H9 (cell line): ENCODE measurements at regions not wholly inside any gene's neighbourhood (a gene's known extent, or its start where the extent isn't known, plus 50 kb on each side); places are given as distances from the start of the nearest gene placed in this dataset.

Experiments
- DNase-seq: peaks from one replicate; pipeline ENCODE4 v3.0.0-alpha.2; 2017
- H2AFZ ChIP-seq: one replicate; pipeline ENCODE4 v1.6.1; 2013; ENCODE audit warnings: mild to moderate bottlenecking, low read length, control low read depth, moderate library complexity
- H2AK5ac ChIP-seq: 2 replicates; pipeline ENCODE4 v1.6.1; 2013; ENCODE audit warnings: low read length, control low read depth, mixed read lengths; ENCODE audit not compliant: insufficient read length
- H2BK120ac ChIP-seq: one replicate; pipeline ENCODE4 v1.6.1; 2013; ENCODE audit warnings: low read depth, mild to moderate bottlenecking, low read length, control low read depth, inconsistent platforms; ENCODE audit not compliant: poor library complexity, severe bottlenecking
- H2BK12ac ChIP-seq: 2 replicates; pipeline ENCODE4 v1.6.1; 2013; ENCODE audit warnings: low read length, control low read depth, mixed read lengths, low read depth; ENCODE audit not compliant: insufficient read length
- H2BK15ac ChIP-seq: 2 replicates; pipeline ENCODE4 v1.6.1; 2013; ENCODE audit warnings: low read depth, low read length, control low read depth
- H2BK20ac ChIP-seq: one replicate; pipeline ENCODE4 v1.6.1; 2013; ENCODE audit warnings: low read depth, mild to moderate bottlenecking, low read length, control low read depth, inconsistent platforms; ENCODE audit not compliant: poor library complexity, severe bottlenecking
- H2BK5ac ChIP-seq: 2 replicates; pipeline ENCODE4 v1.6.1; 2013; ENCODE audit warnings: low read length, control low read depth, mixed read lengths; ENCODE audit not compliant: insufficient read length
- H3K14ac ChIP-seq: 2 replicates; pipeline ENCODE4 v1.6.1; 2013; ENCODE audit warnings: low read length, control low read depth; ENCODE audit not compliant: insufficient read depth
- H3K18ac ChIP-seq: 2 replicates; pipeline ENCODE4 v1.6.1; 2013; ENCODE audit warnings: low read depth, mild to moderate bottlenecking, mixed read lengths, low read length, control low read depth; ENCODE audit not compliant: insufficient read length
- H3K23ac ChIP-seq: 2 replicates; pipeline ENCODE4 v1.6.1; 2013; ENCODE audit warnings: low read length, control low read depth, mixed read lengths, low read depth; ENCODE audit not compliant: insufficient read length
- H3K23me2 ChIP-seq: 2 replicates; pipeline ENCODE4 v1.6.1; 2013; ENCODE audit warnings: low read depth, mild to moderate bottlenecking, mixed read lengths, low read length, control low read depth; ENCODE audit not compliant: insufficient read length, poor library complexity, severe bottlenecking
- H3K27ac ChIP-seq: 2 replicates; pipeline ENCODE4 v1.5.1; 2013; ENCODE audit warnings: low read length, control low read depth, mixed read lengths, low read depth; ENCODE audit not compliant: insufficient read length
- H3K27me3 ChIP-seq: 2 replicates; pipeline ENCODE4 v1.6.1; 2013; ENCODE audit warnings: low read length, control low read depth, inconsistent platforms; ENCODE audit not compliant: insufficient read depth
- H3K4ac ChIP-seq: 2 replicates; pipeline ENCODE4 v1.6.1; 2013; ENCODE audit warnings: low read depth, mild to moderate bottlenecking, control low read depth, inconsistent platforms, low read length, moderate library complexity
- H3K4me1 ChIP-seq: 2 replicates; pipeline ENCODE4 v1.6.1; 2013; ENCODE audit warnings: low read length, control low read depth, inconsistent platforms; ENCODE audit not compliant: insufficient read depth
- H3K4me2 ChIP-seq: 2 replicates; pipeline ENCODE4 v1.6.1; 2013; ENCODE audit warnings: low read length, control low read depth, mixed read lengths; ENCODE audit not compliant: insufficient read length, insufficient read depth
- H3K56ac ChIP-seq: 2 replicates; pipeline ENCODE4 v1.6.1; 2013; ENCODE audit warnings: low read depth, mild to moderate bottlenecking, mixed read lengths, low read length, control low read depth; ENCODE audit not compliant: insufficient read length
- H3K79me1 ChIP-seq: 2 replicates; pipeline ENCODE4 v1.6.1; 2013; ENCODE audit warnings: low read depth, mild to moderate bottlenecking, moderate library complexity, low read length, control low read depth, inconsistent platforms; ENCODE audit not compliant: insufficient read depth, poor library complexity, severe bottlenecking
- H3K79me2 ChIP-seq: 2 replicates; pipeline ENCODE4 v1.6.1; 2013; ENCODE audit warnings: low read length, control low read depth, inconsistent platforms; ENCODE audit not compliant: insufficient read depth
- H3K9ac ChIP-seq: 2 replicates; pipeline ENCODE4 v1.6.1; 2013; ENCODE audit warnings: low read length, control low read depth, mixed read lengths; ENCODE audit not compliant: insufficient read length; ENCODE audit errors: extremely low read depth
- H3K9me3 ChIP-seq: one replicate; pipeline ENCODE4 v1.6.1; 2013; ENCODE audit warnings: low read depth, low read length, inconsistent platforms; ENCODE audit not compliant: control insufficient read depth
- H3T11ph ChIP-seq: one replicate; pipeline ENCODE4 v1.6.1; 2013; ENCODE audit warnings: mild to moderate bottlenecking, low read length, control low read depth, inconsistent platforms
- H4K20me1 ChIP-seq: one replicate; pipeline ENCODE4 v1.6.1; 2013; ENCODE audit not compliant: control insufficient read depth, insufficient read length, insufficient read depth
- H4K5ac ChIP-seq: 2 replicates; pipeline ENCODE4 v1.6.1; 2013; ENCODE audit warnings: low read depth, mild to moderate bottlenecking, mixed read lengths, low read length, control low read depth; ENCODE audit not compliant: insufficient read length
- H4K8ac ChIP-seq: replicated peaks from 2 replicates; pipeline ENCODE4 v1.6.1; 2013; ENCODE audit warnings: low read length, control low read depth, mixed read lengths, low read depth; ENCODE audit not compliant: insufficient read length
- H4K91ac ChIP-seq: 2 replicates; pipeline ENCODE4 v1.6.1; 2013; ENCODE audit warnings: low read depth, mild to moderate bottlenecking, moderate library complexity, mixed read lengths, low read length, control low read depth; ENCODE audit not compliant: insufficient read length
- H3K27ac Mint-ChIP-seq, 3 experiments: 2 replicates in 2 of 3; 3 replicates in 1 of 3; pipeline ENCODE4 v1.8.0; 2020 to 2021; ENCODE audit warnings: mixed read lengths in 3 of 3, mild to moderate bottlenecking in 1 of 3, moderate library complexity in 1 of 3
- H3K27me3 Mint-ChIP-seq: 2 replicates; pipeline ENCODE4 v1.8.0; 2021; ENCODE audit warnings: low read depth, mild to moderate bottlenecking, moderate library complexity, mixed read lengths
- H3K36me3 Mint-ChIP-seq, 3 experiments: 2 replicates in 2 of 3; 3 replicates in 1 of 3; pipeline ENCODE4 v1.8.0; 2020 to 2021; ENCODE audit warnings: low read depth in 3 of 3, mixed read lengths in 3 of 3; ENCODE audit not compliant: insufficient read depth in 1 of 3
- H3K4me1 Mint-ChIP-seq, 2 experiments: 2 replicates each; pipeline ENCODE4 v1.8.0; 2020; ENCODE audit warnings: mixed read lengths in 2 of 2
- H3K4me3 Mint-ChIP-seq, 2 experiments: 2 replicates in 1 of 2; 3 replicates in 1 of 2; pipeline ENCODE4 v1.8.0; 2020 to 2021; ENCODE audit warnings: mild to moderate bottlenecking in 2 of 2, mixed read lengths in 2 of 2, moderate library complexity in 1 of 2
- H3K9me3 Mint-ChIP-seq, 2 experiments: 2 replicates in 1 of 2; 3 replicates in 1 of 2; pipeline ENCODE4 v1.8.0; 2020; ENCODE audit warnings: mild to moderate bottlenecking in 2 of 2, mixed read lengths in 2 of 2, moderate library complexity in 1 of 2
- CTCF ChIP-seq: fragments of 200-600 bp; sonication (generic); conservative IDR thresholded peaks from 3 replicates; pipeline ENCODE4 v1.8.0; 2021; ENCODE audit warnings: antibody characterized with exemption, mild to moderate bottlenecking
- WGBS: extraction: QIAGEN DNeasy Blood & Tissue Kit; methylation state at CpG from one replicate; pipeline ENCODE4 v1.1.7; 2013; ENCODE audit warnings: missing lambda C conversion rate, low lambda C conversion rate, mixed read lengths; ENCODE audit not compliant: insufficient read length; ENCODE audit errors: extremely low coverage; 5-methylcytosine and 5-hydroxymethylcytosine counted together

GRCh38 chr7:119421657-119422056, 851.3 kb upstream of the KCND2 start:
- WGBS: no CpG with 5 or more reads among the region's 1 CpG
- DNase-seq: no peak
- H3K4me3 Mint-ChIP-seq: no peak overlapping the region

More at GRCh38 chr7:119421657-119422056, 851.3 kb upstream of the KCND2 start:
- Histone ChIP-seq H4K20me1 (no peaks in the 10 kb centered on the region), H3K27ac (no peak overlapping the region), H3K4me1 (no peaks in the 10 kb centered on the region), H3K27me3 (no peaks in the 10 kb centered on the region), H3K79me1 (no peaks in the 10 kb centered on the region), H3K79me2 (no peaks in the 10 kb centered on the region), H3K4ac (no peak overlapping the region), H3K23ac (no peak overlapping the region), H3K56ac (no peak overlapping the region), H2AK5ac (no peak overlapping the region), H3K4me2 (no peak overlapping the region), H4K91ac (no peak overlapping the region), H2BK15ac (no peak overlapping the region), H2BK12ac (no peak overlapping the region), H3K9ac (no peak overlapping the region), H4K5ac (no peak overlapping the region), H3T11ph (no peak overlapping the region), H4K8ac (no peak overlapping the region), H2AFZ (no peak overlapping the region), H3K9me3 (no peaks in the 10 kb centered on the region), H2BK5ac (no peak overlapping the region), H2BK120ac (no peak overlapping the region), H3K14ac (no peak overlapping the region), H3K18ac (no peak overlapping the region), H3K23me2 (no peaks in the 10 kb centered on the region), H2BK20ac (no peak overlapping the region)
- Mint-ChIP-seq H3K4me1 (no peaks in the 10 kb centered on the region), H3K36me3 (no peaks in the 10 kb centered on the region), H3K9me3 (no peaks in the 10 kb centered on the region), H3K27ac (peak overlapping the region in 1 of 3 experiments; percentile 12; a peak in 1 of 7 replicates), H3K27me3 (no peaks in the 10 kb centered on the region)
- no peak for TF ChIP-seq CTCF
